Lower leg skin (tissue), 3 donors: ENCODE measurements at regions not wholly inside any gene's neighbourhood (a gene's known extent, or its start where the extent isn't known, plus 50 kb on each side); places are given as distances from the start of the nearest gene placed in this dataset.

ENCODE experiments used
- CTCF ChIP-seq, 3 donors: fragments of 450-650 bp; IDR thresholded peaks; one replicate each; pipeline ENCODE4 v1.5.1; 2016; ENCODE audit warnings: antibody characterized with exemption in 3 of 3, mild to moderate bottlenecking in 3 of 3, moderate library complexity in 2 of 3
- POLR2A ChIP-seq, 2 donors: fragments of 450-650 bp; IDR thresholded peaks; one replicate each; pipeline ENCODE4 v1.6.1; 2016 to 2017; ENCODE audit warnings: antibody characterized with exemption in 2 of 2, mild to moderate bottlenecking in 1 of 2, moderate library complexity in 1 of 2

GRCh38 chr11:31870609-31871309 lies 59.6 kb upstream of the PAX6 start:
- TF ChIP-seq CTCF (IDR thresholded peaks at IDR 0.05) (no peak), POLR2A (IDR thresholded peaks at IDR 0.05) (no peak)
